ENCODE measurements at regions not wholly inside any gene's neighbourhood (a gene's known extent, or its start where the extent isn't known, plus 50 kb on each side); places are given as distances from the start of the nearest gene placed in this dataset.

DNA sequence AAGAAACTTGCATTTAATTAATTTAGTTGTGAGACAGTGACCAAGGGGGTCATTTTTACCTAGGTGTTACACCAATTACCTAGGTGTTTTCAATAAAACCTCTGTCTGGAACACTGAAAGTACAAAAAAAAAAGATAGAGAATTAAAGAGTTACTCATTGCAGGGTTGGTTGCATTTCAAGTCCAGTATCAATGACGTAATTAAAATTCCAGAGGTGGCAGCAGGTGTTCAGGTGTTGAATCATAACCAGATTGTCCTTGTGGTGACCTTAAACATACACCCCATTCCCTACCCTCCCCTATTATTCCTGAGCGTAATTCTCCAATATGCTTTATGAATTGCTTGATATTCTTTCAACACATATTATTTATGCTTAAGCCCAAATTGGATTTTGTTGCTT lies 352.0 kb upstream of the SLC8A1 start:
- peak; percentile 72 for DNase-seq (ENCODE audit: low read depth)

GRCh38 chr2:40809156-40809555 lies 357.3 kb upstream of the SLC8A1 start:
- no peak for DNase-seq (ENCODE audit: low read depth)

DNA sequence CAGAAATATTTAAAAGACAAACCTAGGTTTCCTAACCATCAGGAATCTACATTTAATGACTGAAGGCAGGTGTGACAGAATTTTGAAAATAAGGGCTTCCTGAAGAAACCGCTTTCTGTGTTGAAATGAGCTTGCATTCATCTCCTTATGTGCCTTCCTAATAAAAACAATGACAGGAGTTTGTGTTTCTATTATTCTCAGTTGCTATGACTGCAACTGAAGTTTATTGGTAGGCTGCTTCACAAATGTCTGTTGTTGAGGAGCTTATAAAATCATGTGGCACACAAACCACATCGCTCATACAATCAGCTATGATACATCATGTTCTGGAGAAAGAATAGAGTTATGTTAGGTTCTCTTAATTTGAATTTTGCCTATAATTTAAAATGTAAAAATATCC lies 362.7 kb upstream of the SLC8A1 start:
- DNase-seq (ENCODE audit: low read depth), result peak; percentile 40

- peak; percentile 19 for DNase-seq (ENCODE audit: low read depth)
Measured at GRCh38 chr2:40820319-40820718, 368.4 kb upstream of the SLC8A1 start.

- no peak for DNase-seq (ENCODE audit: low read depth)
Measured at GRCh38 chr2:40823478-40823877, 371.6 kb upstream of the SLC8A1 start.

DNA sequence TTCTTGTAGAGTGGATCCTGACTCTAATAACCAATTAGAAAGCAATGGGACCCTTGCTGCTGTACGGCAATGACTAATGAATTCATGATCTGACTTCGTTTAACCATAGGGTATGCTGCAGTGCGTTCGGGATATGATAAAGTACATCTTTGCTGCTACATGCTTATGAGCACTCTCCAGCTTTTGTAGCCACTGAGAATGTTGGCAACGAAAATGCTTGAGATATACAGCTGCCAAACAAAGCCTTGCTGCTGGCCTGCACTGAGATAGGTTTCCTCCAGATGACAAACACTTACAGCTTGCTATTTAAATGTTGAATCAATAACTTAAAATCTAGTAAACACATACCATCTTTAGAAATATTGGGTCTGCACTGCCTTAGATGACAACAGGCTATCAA lies 372.4 kb upstream of the SLC8A1 start:
- DNase-seq (ENCODE audit: low read depth), result no peak

GRCh38 chr2:40827392-40827791 lies 375.5 kb upstream of the SLC8A1 start:
- no peak for DNase-seq (ENCODE audit: low read depth)

GRCh38 chr2:40831321-40831873 lies 379.5 kb upstream of the SLC8A1 start:
- no peak for DNase-seq (ENCODE audit: low read depth)

GRCh38 chr2:40841856-40842255 lies 390.0 kb upstream of the SLC8A1 start:
- no peak for DNase-seq (ENCODE audit: low read depth)

DNA sequence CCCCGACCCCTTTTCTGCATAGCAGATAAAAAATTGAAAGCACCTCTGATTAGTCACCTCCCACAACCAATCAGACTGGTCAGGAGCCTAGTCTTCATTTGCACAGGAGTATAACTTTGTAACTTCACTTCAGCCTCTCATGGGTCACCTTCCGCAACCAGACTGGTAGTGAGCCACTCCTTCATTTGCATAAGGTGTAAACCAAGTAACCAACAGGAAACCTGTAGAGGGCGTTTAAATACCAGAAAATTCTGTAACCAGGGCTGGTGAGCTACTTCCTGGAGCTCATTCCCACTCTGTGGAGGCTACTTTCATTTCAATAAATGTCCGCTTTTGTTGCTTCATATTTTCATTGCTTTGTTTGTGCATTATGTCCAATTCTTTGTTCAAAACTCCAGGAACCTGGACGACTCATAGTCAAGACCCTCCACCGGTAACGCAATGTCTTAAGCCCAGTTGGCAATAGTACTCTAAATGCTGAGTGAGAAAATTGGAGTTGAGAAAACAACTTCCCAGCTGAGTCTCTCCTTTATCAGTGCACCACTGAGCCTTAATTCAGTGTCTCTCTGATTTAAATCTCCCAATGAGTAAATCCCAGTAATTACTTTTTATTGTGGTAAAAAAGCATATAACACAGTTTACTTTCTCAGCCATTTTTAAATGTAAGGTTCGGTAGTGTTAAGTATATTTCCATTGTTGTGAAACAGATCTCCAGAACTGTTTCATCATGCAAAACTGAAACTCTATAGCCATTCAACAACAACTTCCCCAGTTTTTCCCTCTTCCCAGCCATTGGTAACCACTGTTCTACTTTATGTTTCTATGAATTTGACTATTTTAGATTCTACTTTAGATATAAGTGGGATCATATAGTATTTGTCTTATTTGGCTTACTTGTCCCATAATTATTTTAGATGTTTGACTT lies 392.7 kb upstream of the SLC8A1 start:
- DNase-seq (ENCODE audit: low read depth), result peak; percentile 39

- peak; percentile 74 for DNase-seq (ENCODE audit: low read depth)
Measured at GRCh38 chr2:40851661-40852060, 399.8 kb upstream of the SLC8A1 start.

GRCh38 chr2:40859617-40860016 lies 407.7 kb upstream of the SLC8A1 start:
- no peak for DNase-seq (ENCODE audit: low read depth)

GRCh38 chr2:40867829-40868228 lies 415.9 kb upstream of the SLC8A1 start:
- no peak for DNase-seq (ENCODE audit: low read depth)

GRCh38 chr2:40872580-40872979 lies 420.7 kb upstream of the SLC8A1 start:
- no peak for DNase-seq (ENCODE audit: low read depth)

DNA sequence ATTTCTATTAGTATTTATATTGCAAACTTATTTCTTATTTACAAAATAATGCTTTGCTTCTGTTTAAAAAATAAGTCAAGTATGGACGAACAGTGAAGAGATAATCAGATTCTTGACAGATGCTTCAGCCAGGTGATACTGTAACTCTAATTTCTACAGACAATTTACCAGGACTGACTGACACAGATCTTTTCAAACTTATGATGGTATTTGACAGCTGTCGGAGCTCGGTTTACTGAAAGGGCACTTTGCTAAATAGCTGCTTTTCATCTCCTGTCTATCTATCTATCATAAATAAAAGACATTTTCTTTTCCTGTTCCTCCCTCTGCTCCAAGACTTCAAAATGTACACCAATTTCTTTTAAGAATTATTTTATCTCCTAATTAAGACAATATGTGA lies 422.5 kb upstream of the SLC8A1 start:
- DNase-seq (ENCODE audit: low read depth), result no peak

- peak; percentile 15 for DNase-seq (ENCODE audit: low read depth)
Measured at GRCh38 chr2:40877734-40878288, 425.9 kb upstream of the SLC8A1 start.

GRCh38 chr2:40879305-40879704 lies 427.4 kb upstream of the SLC8A1 start:
- no peak for DNase-seq (ENCODE audit: low read depth)

DNA sequence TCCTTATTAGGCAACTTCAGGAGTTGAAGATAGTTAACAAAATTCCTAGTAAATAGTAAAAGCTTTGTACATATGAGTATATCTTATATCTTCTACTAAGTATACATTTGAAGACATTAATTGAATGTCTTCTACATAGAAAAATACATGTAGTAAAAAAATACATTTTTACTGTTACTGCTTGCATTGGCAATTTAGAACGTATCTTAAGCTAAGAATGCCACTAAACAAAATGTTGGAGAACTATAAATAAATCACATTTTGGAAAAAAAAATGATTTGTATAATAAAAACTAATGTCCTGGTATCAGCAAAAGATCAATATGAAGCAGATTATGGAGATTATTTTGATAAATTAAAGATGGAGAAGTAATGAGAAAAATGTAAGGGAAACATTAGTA lies 434.2 kb upstream of the SLC8A1 start:
- no peak for DNase-seq (ENCODE audit: low read depth)

- no peak for DNase-seq (ENCODE audit: low read depth)
Measured at GRCh38 chr2:40886655-40887054, 434.8 kb upstream of the SLC8A1 start.

GRCh38 chr2:40896358-40896757 lies 444.5 kb upstream of the SLC8A1 start:
- DNase-seq (ENCODE audit: low read depth), result no peak

GRCh38 chr2:40914666-40915065 lies 462.8 kb upstream of the SLC8A1 start:
- no peak for DNase-seq (ENCODE audit: low read depth)

GRCh38 chr2:40915651-40916050 lies 463.8 kb upstream of the SLC8A1 start:
- DNase-seq (ENCODE audit: low read depth), result no peak

DNA sequence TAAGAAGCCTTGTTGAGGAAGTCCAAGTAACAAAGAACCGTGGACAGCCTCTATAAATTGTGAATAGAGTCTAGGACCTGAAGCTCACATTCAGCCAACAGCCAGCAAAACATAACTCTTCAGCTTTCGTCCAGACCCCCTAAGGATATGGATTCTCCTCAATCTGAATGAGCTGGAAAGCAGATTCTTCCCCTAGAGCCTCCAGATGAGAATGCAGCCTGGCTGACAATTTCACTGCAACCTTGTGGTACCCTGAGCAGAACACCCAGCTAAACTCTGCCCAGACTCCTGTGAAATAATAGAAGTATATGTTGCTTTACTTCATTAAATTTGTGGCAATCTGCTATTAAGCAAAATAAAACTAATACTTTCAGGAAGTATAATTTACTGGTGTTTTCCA lies 483.5 kb upstream of the SLC8A1 start:
- DNase-seq (ENCODE audit: low read depth), result no peak

All from renal cortical epithelial cell (primary cell).